NT2/D1 (cell line): ENCODE measurements at regions not wholly inside any gene's neighbourhood (a gene's known extent, or its start where the extent isn't known, plus 50 kb on each side); places are given as distances from the start of the nearest gene placed in this dataset.

Source experiments
- SUZ12 ChIP-seq: IDR thresholded peaks from 2 replicates; pipeline ENCODE4 v1.6.1; 2011; ENCODE audit not compliant: insufficient read length, insufficient read depth; ENCODE audit errors: extremely low read depth
- YY1 ChIP-seq: IDR thresholded peaks from 2 replicates; pipeline ENCODE4 v1.6.1; 2011; ENCODE audit not compliant: insufficient read length, insufficient read depth
- ZNF274 ChIP-seq: IDR thresholded peaks from 2 replicates; pipeline ENCODE4 v1.6.1; 2011; ENCODE audit warnings: mild to moderate bottlenecking, low read depth, low read length

DNA sequence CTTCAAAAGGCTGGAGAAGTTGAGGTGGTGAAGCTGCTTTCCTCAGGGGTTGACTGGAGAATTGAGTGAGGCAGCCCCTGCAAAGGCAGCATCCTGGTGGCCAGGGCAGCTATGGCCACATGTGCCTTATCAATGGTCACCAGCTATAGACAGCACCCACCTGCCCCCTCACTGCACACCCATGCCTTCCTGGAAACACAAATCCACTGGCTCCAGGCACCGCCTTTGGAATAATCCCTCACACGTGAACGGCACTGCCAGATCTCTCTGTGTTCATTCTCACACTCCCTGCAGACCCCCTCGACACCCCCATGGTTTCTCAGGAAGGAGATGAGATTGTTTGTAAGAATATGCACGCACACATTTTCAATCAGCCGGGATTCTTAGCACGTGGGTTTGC lies 1297.8 kb downstream of the TBC1D22A start:
- TF ChIP-seq SUZ12: no peak
- TF ChIP-seq ZNF274: no peak
- no peak for TF ChIP-seq YY1
